Uterus (tissue), 2 donors: ENCODE measurements at regions not wholly inside any gene's neighbourhood (a gene's known extent, or its start where the extent isn't known, plus 50 kb on each side); places are given as distances from the start of the nearest gene placed in this dataset.

Experiments
- CTCF ChIP-seq, 4 experiments: fragments of 200-600 bp in 2 of 4; fragments of 450-650 bp in 2 of 4; sonication (generic) in 2 of 4; IDR thresholded peaks; one replicate each; pipeline ENCODE4 v1.5.1; 2016 to 2019; ENCODE audit warnings: antibody characterized with exemption in 4 of 4, mild to moderate bottlenecking in 2 of 4, moderate library complexity in 1 of 4
- POLR2A ChIP-seq, 2 donors: fragments of 450-650 bp; IDR thresholded peaks; one replicate each; pipeline ENCODE4 v1.6.1; 2016; ENCODE audit warnings: antibody characterized with exemption in 2 of 2, mild to moderate bottlenecking in 1 of 2, moderate library complexity in 1 of 2

GRCh38 chr6:14670806-14671205 lies 553.2 kb downstream of the CD83 start:
- TF ChIP-seq POLR2A (IDR thresholded peaks at IDR 0.05) (no peak), CTCF (IDR thresholded peaks at IDR 0.05) (no peak)
